ENCODE measurements at regions not wholly inside any gene's neighbourhood (a gene's known extent, or its start where the extent isn't known, plus 50 kb on each side); places are given as distances from the start of the nearest gene placed in this dataset.

- no peak for DNase-seq
These were observed 210.1 kb upstream of the RAB6C start for GRCh38 chr2:129769185-129769991.

- DNase-seq, result no peak
These were observed 207.9 kb upstream of the RAB6C start for GRCh38 chr2:129771418-129772189.

- no peak for DNase-seq
These were observed 207.3 kb upstream of the RAB6C start for GRCh38 chr2:129772190-129772579.

- DNase-seq, result no peak
These were observed 203.4 kb upstream of the RAB6C start for GRCh38 chr2:129775952-129776653.

- DNase-seq, result no peak
These were observed 202.3 kb upstream of the RAB6C start for GRCh38 chr2:129777146-129777545.

GRCh38 chr2:129777762-129778583 is 201.5 kb upstream of the RAB6C start:
- DNase-seq, result no peak

- no peak for DNase-seq
These were observed 200.9 kb upstream of the RAB6C start for GRCh38 chr2:129778584-129778877.

GRCh38 chr2:129779783-129780182 is 199.7 kb upstream of the RAB6C start:
- no peak for DNase-seq

- DNase-seq, result no peak
These were observed 198.9 kb upstream of the RAB6C start for GRCh38 chr2:129780316-129781270.

GRCh38 chr2:129781749-129782632 is 197.5 kb upstream of the RAB6C start:
- DNase-seq, result no peak

GRCh38 chr2:129782633-129782990 is 196.9 kb upstream of the RAB6C start:
- no peak for DNase-seq

GRCh38 chr2:129784486-129784885 is 195.0 kb upstream of the RAB6C start:
- DNase-seq, result no peak

GRCh38 chr2:129791712-129792111 is 187.8 kb upstream of the RAB6C start:
- DNase-seq, result no peak

GRCh38 chr2:129793431-129793902 is 186.0 kb upstream of the RAB6C start:
- DNase-seq, result no peak

- no peak for DNase-seq
These were observed 185.3 kb upstream of the RAB6C start for GRCh38 chr2:129794116-129794515.

- DNase-seq, result no peak
These were observed 184.9 kb upstream of the RAB6C start for GRCh38 chr2:129794540-129794939.

- no peak for DNase-seq
These were observed 183.2 kb upstream of the RAB6C start for GRCh38 chr2:129796225-129796624.

GRCh38 chr2:129796801-129797488 is 182.5 kb upstream of the RAB6C start:
- no peak for DNase-seq

GRCh38 chr2:129797489-129798300 is 181.8 kb upstream of the RAB6C start:
- DNase-seq, result no peak

Measured in GDM1 (cell line).